NCI-H748 treated with DMSO at 0.1 percent for 48 hours (cell line): ENCODE measurements at regions not wholly inside any gene's neighbourhood (a gene's known extent, or its start where the extent isn't known, plus 50 kb on each side); places are given as distances from the start of the nearest gene placed in this dataset.
A peak's percentile ranks its signal among the peaks of the same experiment; 100 is the strongest.
"Not testable (repeated sequence)": the region's sequence is repeated elsewhere in the genome, so short reads cannot be mapped to it uniquely, and the experiment has no call there.

ENCODE experiments used
- DNase-seq: peaks from one replicate; lab custom pipeline; 2025; lab: John Stamatoyannopoulos, UW

GRCh38 chr1:60949826-60950197 lies 132.5 kb upstream of the NFIA start:
- DNase-seq = no peak

GRCh38 chr1:60949154-60949825 lies 133.1 kb upstream of the NFIA start:
- DNase-seq = no peak

GRCh38 chr1:60948486-60948885 lies 133.9 kb upstream of the NFIA start:
- DNase-seq = no peak

- DNase-seq = no peak
Measured at GRCh38 chr1:60947367-60947766, 135.0 kb upstream of the NFIA start.

- DNase-seq = no peak
Measured at GRCh38 chr1:60942896-60943638, 139.3 kb upstream of the NFIA start.

- DNase-seq = no peak
Measured at GRCh38 chr1:60942291-60942690, 140.1 kb upstream of the NFIA start.

GRCh38 chr1:60940685-60941084 lies 141.7 kb upstream of the NFIA start:
- not testable (repeated sequence) for DNase-seq

GRCh38 chr1:60937720-60938119 lies 144.6 kb upstream of the NFIA start:
- DNase-seq = no peak

GRCh38 chr1:60936591-60937342 lies 145.6 kb upstream of the NFIA start:
- no peak for DNase-seq

- no peak for DNase-seq
Measured at GRCh38 chr1:60936163-60936562, 146.2 kb upstream of the NFIA start.

- DNase-seq = no peak
Measured at GRCh38 chr1:60935599-60936110, 146.7 kb upstream of the NFIA start.

- DNase-seq = no peak
Measured at GRCh38 chr1:60930130-60930529, 152.2 kb upstream of the NFIA start.

- DNase-seq = peak; percentile 65
Measured at GRCh38 chr1:60924964-60925798, 157.2 kb upstream of the NFIA start.

GRCh38 chr1:60924165-60924564 lies 158.2 kb upstream of the NFIA start:
- DNase-seq = no peak

- no peak for DNase-seq
Measured at GRCh38 chr1:60923389-60924087, 158.8 kb upstream of the NFIA start.

GRCh38 chr1:60922304-60922703 lies 160.1 kb upstream of the NFIA start:
- DNase-seq = no peak

- DNase-seq = no peak
Measured at GRCh38 chr1:60921175-60921574, 161.2 kb upstream of the NFIA start.

- no peak for DNase-seq
Measured at GRCh38 chr1:60920561-60920960, 161.8 kb upstream of the NFIA start.

GRCh38 chr1:60918867-60919266 lies 163.5 kb upstream of the NFIA start:
- no peak for DNase-seq

- no peak for DNase-seq
Measured at GRCh38 chr1:60916906-60917305, 165.5 kb upstream of the NFIA start.

- no peak for DNase-seq
Measured at GRCh38 chr1:60916199-60916598, 166.2 kb upstream of the NFIA start.
